ENCODE measurements at regions not wholly inside any gene's neighbourhood (a gene's known extent, or its start where the extent isn't known, plus 50 kb on each side); places are given as distances from the start of the nearest gene placed in this dataset.

DNA sequence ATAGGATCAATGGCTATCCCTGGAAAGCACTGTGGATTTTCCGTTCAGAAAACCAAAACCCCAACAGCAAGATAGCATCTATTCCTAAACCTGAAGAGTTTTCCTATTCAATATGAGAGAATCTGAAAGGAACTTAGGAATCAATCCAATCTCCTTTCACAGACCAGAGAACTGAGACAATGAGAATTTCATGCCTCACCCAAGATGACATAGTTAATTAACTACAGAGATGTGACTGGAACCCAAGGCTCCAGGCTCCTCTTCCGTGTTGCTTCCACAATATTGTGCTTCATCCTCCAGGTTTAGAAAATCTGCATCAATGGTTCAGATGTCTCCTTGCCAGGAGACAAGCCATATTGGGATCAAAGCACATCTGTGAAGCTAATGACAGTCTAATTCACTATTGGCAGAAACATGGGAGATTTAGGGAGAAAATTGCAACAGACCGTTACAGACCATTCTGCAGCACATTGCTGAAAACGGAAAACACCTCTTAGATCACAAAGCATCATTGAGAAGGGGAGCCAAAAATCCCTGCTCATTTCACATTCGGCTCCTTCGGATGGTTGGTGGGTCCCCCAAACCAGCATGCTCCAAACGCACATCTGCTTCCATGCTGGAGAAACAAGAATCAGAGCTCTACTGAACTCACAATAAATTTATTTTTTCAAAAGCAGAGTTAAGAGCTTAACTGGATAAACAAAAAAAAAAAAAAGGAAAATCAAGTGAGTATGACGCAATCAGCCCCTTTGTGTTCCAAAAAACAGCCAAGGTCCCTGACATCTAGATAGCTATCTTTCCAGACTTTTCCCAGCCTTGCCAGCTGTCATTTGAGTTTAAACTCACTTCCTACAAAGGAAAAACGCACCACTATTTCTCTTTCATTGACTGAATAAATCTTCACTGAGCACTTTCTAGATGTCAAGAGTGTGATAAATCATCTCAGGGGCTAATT is 290.3 kb downstream of the C1D start:
- no peaks in the 10 kb centered on the region for H3K4me1 Mint-ChIP-seq
- 67% methylated on average over 3 of the region's 9 CpGs for WGBS (ENCODE audit: insufficient coverage)

DNA sequence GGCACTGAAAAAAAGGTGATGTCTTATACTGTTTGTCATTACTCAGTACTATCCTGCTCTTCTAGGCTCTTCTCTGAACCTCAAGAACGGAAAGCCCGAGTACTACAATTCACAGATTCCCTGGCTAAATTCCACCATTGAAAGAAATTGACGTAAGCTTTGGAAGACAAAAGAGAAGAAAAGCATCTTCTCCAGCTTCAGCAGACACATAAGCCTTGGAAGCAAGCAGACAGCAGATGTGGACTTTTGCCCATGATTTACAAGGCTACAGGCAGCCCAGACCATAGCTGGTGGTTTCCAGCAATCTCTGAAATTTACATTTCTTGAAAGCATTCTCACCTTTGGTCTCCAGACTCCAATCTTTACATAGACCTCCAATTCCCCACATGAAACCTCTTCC is 289.0 kb downstream of the C1D start:
- H3K4me2 ChIP-seq (replicated peaks; ENCODE audit: extremely low read depth, low read length, poor library complexity, severe bottlenecking), result no peak overlapping the region
- WGBS (ENCODE audit: insufficient coverage), result 100% methylated on average over 3 of the region's 3 CpGs

More for the DNA sequence above, 290.3 kb downstream of the C1D start:
- H2AFZ ChIP-seq (ENCODE audit: insufficient read depth, low read depth, low read length, poor library complexity, severe bottlenecking), result no peak overlapping the region
- no peaks in the 10 kb centered on the region for H3K36me3 ChIP-seq (replicated peaks in 1 of 2; ENCODE audit: control insufficient read depth in 1 of 2, insufficient read depth in 2 of 2, low read length in 2 of 2)
- peaks cover 1 to 3% (median 3%) of the 10 kb centered on the region in 3 donors for H3K27me3 Mint-ChIP-seq (ENCODE audit: low read depth in 3 of 3)
- H3K27ac ChIP-seq (ENCODE audit: low read depth in 1 of 2, low read length in 2 of 2), result no peak overlapping the region
- H3K4me3 ChIP-seq (replicated peaks in 1 of 3; ENCODE audit: low read depth in 2 of 3, low read length in 3 of 3), result no peak overlapping the region
- TF ChIP-seq, protein P1, sequence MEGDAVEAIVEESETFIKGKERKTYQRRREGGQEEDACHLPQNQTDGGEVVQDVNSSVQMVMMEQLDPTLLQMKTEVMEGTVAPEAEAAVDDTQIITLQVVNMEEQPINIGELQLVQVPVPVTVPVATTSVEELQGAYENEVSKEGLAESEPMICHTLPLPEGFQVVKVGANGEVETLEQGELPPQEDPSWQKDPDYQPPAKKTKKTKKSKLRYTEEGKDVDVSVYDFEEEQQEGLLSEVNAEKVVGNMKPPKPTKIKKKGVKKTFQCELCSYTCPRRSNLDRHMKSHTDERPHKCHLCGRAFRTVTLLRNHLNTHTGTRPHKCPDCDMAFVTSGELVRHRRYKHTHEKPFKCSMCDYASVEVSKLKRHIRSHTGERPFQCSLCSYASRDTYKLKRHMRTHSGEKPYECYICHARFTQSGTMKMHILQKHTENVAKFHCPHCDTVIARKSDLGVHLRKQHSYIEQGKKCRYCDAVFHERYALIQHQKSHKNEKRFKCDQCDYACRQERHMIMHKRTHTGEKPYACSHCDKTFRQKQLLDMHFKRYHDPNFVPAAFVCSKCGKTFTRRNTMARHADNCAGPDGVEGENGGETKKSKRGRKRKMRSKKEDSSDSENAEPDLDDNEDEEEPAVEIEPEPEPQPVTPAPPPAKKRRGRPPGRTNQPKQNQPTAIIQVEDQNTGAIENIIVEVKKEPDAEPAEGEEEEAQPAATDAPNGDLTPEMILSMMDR (IDR thresholded peaks at IDR 0.05), result no peak
- H3K27me3 ChIP-seq (ENCODE audit: control insufficient read depth in 2 of 2, insufficient read depth in 2 of 2, low read length in 2 of 2), result no peaks in the 10 kb centered on the region
- no peak for DNase-seq
- no peak overlapping the region for H3K9ac ChIP-seq (ENCODE audit: insufficient read depth, low read length, poor library complexity, severe bottlenecking)
- H3K4me1 ChIP-seq (ENCODE audit: control insufficient read depth in 1 of 2, insufficient read depth in 2 of 2, low read length in 2 of 2), result no peaks in the 10 kb centered on the region
- no peak overlapping the region for H3K4me2 ChIP-seq (replicated peaks; ENCODE audit: extremely low read depth, low read length, poor library complexity, severe bottlenecking)
- H3K27ac Mint-ChIP-seq, result no peak overlapping the region
- H3K36me3 Mint-ChIP-seq, result no peaks in the 10 kb centered on the region
- peaks cover 0 to 6% (median 0%) of the 10 kb centered on the region in 7 donors for H3K9me3 Mint-ChIP-seq
- H3K9me3 ChIP-seq (replicated peaks in 1 of 2; ENCODE audit: control insufficient read depth in 1 of 2, insufficient read depth in 1 of 2, low read length in 2 of 2), result no peaks in the 10 kb centered on the region
- H4K20me1 ChIP-seq (ENCODE audit: insufficient read depth, low read length), result no peaks in the 10 kb centered on the region
- no peak overlapping the region for H3K4me3 Mint-ChIP-seq
- no peaks in the 10 kb centered on the region for H3K79me2 ChIP-seq (ENCODE audit: insufficient read depth, low read length)
- intact Hi-C loops (cut with micrococcal nuclease), result no loop called here

More for the DNA sequence above, 289.0 kb downstream of the C1D start:
- intact Hi-C loops (cut with micrococcal nuclease), result no loop called here
- H3K27ac Mint-ChIP-seq, result no peak overlapping the region
- Histone ChIP-seq H3K27ac (ENCODE audit: low read depth in 1 of 2, low read length in 2 of 2) (no peak overlapping the region), H3K9me3 (replicated peaks in 1 of 2; ENCODE audit: control insufficient read depth in 1 of 2, insufficient read depth in 1 of 2, low read length in 2 of 2) (no peaks in the 10 kb centered on the region), H3K9ac (ENCODE audit: insufficient read depth, low read length, poor library complexity, severe bottlenecking) (no peak overlapping the region), H3K27me3 (ENCODE audit: control insufficient read depth in 2 of 2, insufficient read depth in 2 of 2, low read length in 2 of 2) (no peaks in the 10 kb centered on the region), H3K36me3 (replicated peaks in 1 of 2; ENCODE audit: control insufficient read depth in 1 of 2, insufficient read depth in 2 of 2, low read length in 2 of 2) (no peaks in the 10 kb centered on the region), H2AFZ (ENCODE audit: insufficient read depth, low read depth, low read length, poor library complexity, severe bottlenecking) (no peak overlapping the region), H4K20me1 (ENCODE audit: insufficient read depth, low read length) (no peaks in the 10 kb centered on the region), H3K4me3 (replicated peaks in 1 of 3; ENCODE audit: low read depth in 2 of 3, low read length in 3 of 3) (no peak overlapping the region), H3K79me2 (ENCODE audit: insufficient read depth, low read length) (no peaks in the 10 kb centered on the region), H3K4me1 (ENCODE audit: control insufficient read depth in 1 of 2, insufficient read depth in 2 of 2, low read length in 2 of 2) (no peaks in the 10 kb centered on the region)
- no peak for DNase-seq
- TF ChIP-seq, protein P1 (IDR thresholded peaks at IDR 0.05), result no peak
- H3K27me3 Mint-ChIP-seq (ENCODE audit: low read depth in 3 of 3), result peaks cover 0 to 3% (median 1%) of the 10 kb centered on the region in 3 donors
- no peaks in the 10 kb centered on the region for H3K36me3 Mint-ChIP-seq
- H3K4me1 Mint-ChIP-seq, result no peaks in the 10 kb centered on the region
- H3K9me3 Mint-ChIP-seq, result peaks cover 0 to 4% (median 0%) of the 10 kb centered on the region in 7 donors
- no peak overlapping the region for H3K4me3 Mint-ChIP-seq
